ENCODE measurements at regions not wholly inside any gene's neighbourhood (a gene's known extent, or its start where the extent isn't known, plus 50 kb on each side); places are given as distances from the start of the nearest gene placed in this dataset.
A peak's percentile ranks its signal among the peaks of the same experiment; 100 is the strongest.

DNA sequence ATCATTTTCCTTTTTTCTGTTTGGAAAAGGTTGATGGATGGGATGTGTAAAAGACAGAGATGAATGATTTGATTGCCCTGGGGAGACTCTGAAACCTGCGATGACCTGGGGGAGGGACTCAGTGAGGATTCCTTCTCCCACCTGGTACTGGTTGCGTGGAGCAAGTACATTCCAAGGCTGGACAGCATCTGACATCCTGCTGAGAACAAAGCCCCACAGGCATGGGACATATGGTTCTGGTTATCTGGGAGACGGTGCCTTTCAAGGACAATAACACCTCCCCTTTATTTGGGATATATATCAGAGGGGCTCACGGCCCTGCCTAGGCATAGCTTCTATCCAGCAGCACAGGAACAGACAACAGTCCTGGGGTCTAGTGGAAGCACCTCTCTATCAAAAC, 527.8 kb downstream of the METTL15 start:
- no peaks in the 10 kb centered on the region for H3K4me1 Mint-ChIP-seq
- no peak for ATAC-seq (ENCODE audit: low read depth in 2 of 2)
- DNase-seq: no peak
- no peaks in the 10 kb centered on the region for H3K9me3 Mint-ChIP-seq
- no peaks in the 10 kb centered on the region for H3K27me3 Mint-ChIP-seq
- H3K4me3 Mint-ChIP-seq: no peak overlapping the region
- no peaks in the 10 kb centered on the region for H3K36me3 Mint-ChIP-seq
- no peak overlapping the region for H3K27ac Mint-ChIP-seq

DNA sequence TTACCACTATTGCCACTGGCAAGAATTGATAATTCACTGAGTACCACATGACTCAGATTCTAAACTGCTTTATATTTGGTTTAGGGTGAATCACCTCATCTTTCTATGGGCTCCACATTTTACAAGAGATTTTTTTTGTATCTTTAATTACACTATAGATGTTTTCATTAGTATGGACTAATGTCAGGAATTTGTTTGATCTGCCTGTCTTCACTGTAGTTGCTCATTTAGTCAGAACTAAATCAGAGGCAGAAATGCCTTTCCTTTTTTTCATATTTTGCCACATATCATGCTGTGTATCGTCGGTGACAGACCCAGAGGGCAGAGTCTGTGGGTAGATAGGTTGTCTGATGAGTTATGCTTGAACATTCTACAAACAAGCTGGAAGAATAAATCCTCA, 524.1 kb downstream of the METTL15 start:
- Mint-ChIP-seq H3K9me3 (peaks cover 0 to 5% (median 0%) of the 10 kb centered on the region in 7 donors), H3K4me3 (no peak overlapping the region), H3K27ac (no peak overlapping the region), H3K27me3 (no peaks in the 10 kb centered on the region), H3K36me3 (no peaks in the 10 kb centered on the region), H3K4me1 (no peaks in the 10 kb centered on the region)
- ATAC-seq (ENCODE audit: low read depth in 2 of 2): no peak
- no peak for DNase-seq

DNA sequence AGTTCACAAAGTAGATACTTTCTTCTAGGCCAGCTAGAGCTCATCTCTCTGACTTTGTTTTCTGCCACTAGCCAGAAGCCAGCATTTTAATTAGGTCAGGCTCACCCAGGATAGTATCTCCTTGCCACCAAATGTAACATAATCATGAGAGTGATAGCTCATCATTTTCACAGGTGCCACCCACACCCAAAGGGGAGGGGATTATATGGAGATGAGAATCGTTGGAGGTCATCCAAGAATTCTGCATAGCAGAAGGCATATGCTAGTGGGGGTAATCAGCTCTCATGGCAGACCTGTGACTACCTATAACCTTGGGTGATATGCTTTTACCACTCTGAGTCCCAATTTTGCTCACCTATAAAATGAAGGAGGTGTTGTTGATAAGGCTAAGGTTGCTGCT, 523.0 kb downstream of the METTL15 start:
- peaks cover 0 to 5% (median 0%) of the 10 kb centered on the region in 7 donors for H3K9me3 Mint-ChIP-seq

DNA sequence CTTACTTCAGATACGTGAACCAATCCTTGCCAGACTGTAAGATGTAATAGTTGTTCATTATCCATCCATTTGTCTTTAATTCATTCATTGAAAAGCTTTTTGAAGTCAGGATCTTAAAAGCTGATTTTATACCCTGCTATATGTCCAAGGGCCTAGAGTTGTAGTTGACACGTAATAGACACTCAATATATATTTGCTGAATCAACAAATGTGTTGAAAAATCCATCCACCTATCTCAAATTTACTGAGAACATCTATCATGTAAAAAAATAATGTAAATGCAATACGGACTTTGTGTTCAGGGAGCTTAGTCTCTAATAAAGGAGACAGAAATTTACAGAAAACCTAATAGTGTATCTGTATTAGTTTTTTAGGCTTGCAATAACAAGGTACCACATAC, 521.0 kb downstream of the METTL15 start:
- Mint-ChIP-seq H3K27me3 (no peaks in the 10 kb centered on the region), H3K36me3 (no peaks in the 10 kb centered on the region), H3K27ac (no peak overlapping the region), H3K9me3 (peaks cover 0 to 5% (median 0%) of the 10 kb centered on the region in 7 donors), H3K4me3 (no peak overlapping the region), H3K4me1 (no peaks in the 10 kb centered on the region)
- DNase-seq: no peak
- no peak for ATAC-seq (ENCODE audit: low read depth in 2 of 2)

More for the DNA sequence above, 523.0 kb downstream of the METTL15 start:
- H3K4me1 Mint-ChIP-seq: no peaks in the 10 kb centered on the region
- no peaks in the 10 kb centered on the region for H3K36me3 Mint-ChIP-seq
- no peaks in the 10 kb centered on the region for H3K27me3 Mint-ChIP-seq
- ATAC-seq (ENCODE audit: low read depth in 2 of 2) (no peak), DNase-seq (no peak)
- no peak overlapping the region for H3K27ac Mint-ChIP-seq
- H3K4me3 Mint-ChIP-seq: no peak overlapping the region

DNA sequence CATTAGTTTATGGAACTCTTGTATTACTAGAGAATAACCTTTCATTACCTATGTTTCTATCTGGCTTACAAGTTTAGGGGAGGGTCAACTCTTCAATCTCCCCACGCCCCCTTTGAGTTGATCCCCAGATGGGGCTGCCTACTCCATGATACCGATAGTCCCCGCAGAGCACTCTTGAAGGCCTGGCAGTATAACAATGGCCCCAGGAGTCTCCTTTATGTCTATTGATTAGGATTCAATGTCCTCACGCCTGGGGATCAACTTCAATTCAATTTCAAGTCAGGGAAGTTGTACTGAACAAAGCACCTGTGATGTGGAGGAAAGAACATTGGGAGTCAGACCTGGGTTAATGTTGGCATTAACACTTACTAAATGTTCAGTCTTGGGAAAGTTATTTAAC, 520.2 kb downstream of the METTL15 start:
- Mint-ChIP-seq H3K27me3 (no peaks in the 10 kb centered on the region), H3K9me3 (peaks cover 0 to 5% (median 0%) of the 10 kb centered on the region in 7 donors), H3K4me1 (no peaks in the 10 kb centered on the region), H3K4me3 (no peak overlapping the region), H3K36me3 (no peaks in the 10 kb centered on the region), H3K27ac (no peak overlapping the region)
- ATAC-seq (ENCODE audit: low read depth in 2 of 2): no peak
- no peak for DNase-seq

DNA sequence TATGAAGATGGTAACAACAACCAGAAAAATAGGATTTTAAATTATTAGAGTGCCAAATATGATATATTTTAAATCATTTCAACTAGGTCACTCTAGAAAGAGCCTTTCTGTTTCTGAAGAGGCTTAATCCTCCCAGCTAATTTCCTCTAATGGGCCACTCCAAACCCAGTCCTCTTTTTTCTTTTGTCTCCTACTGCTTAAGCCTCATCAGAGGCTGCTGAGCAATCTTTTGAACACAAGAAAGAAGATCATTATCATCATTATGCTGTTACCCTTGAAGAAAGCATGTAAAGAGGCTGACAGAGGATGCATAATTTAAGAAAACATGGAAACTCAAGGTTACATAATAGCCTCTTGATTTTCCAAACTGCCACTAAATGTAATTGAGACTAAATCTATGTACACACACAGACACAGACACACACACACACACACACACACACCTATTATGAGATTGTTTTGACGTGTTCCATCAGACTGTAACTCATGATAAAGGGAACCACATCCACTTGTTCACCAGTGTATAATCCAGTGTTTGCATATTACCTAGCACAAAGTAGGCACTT, 519.6 kb downstream of the METTL15 start:
- no peak for ATAC-seq (ENCODE audit: low read depth in 2 of 2)
- no peak for DNase-seq
- Mint-ChIP-seq H3K4me3 (no peak overlapping the region), H3K27me3 (no peaks in the 10 kb centered on the region), H3K36me3 (no peaks in the 10 kb centered on the region), H3K9me3 (peaks cover 0 to 6% (median 0%) of the 10 kb centered on the region in 7 donors), H3K4me1 (no peaks in the 10 kb centered on the region), H3K27ac (no peak overlapping the region)

DNA sequence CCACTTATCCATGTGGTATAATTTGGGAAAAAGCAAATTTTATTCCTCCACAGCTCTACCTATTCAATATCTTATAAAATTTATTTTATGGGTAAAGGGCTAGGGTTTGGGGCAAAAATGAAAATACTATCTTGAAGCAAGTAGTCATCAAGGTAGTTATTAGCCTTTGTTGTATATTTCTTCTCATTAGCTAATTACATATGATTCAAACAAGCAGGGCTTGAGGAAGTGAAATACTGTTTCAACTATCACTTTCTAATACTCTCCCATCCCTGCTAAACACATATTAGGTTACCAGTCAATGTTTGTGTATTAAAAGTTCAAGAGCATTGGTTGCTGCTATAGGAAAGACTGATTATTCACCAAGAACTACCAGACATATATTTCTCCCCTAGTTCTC, 517.3 kb downstream of the METTL15 start:
- DNase-seq (no peak), ATAC-seq (ENCODE audit: low read depth in 2 of 2) (no peak)
- Mint-ChIP-seq H3K27me3 (no peaks in the 10 kb centered on the region), H3K4me1 (no peaks in the 10 kb centered on the region), H3K4me3 (no peak overlapping the region), H3K36me3 (no peaks in the 10 kb centered on the region), H3K9me3 (peaks cover 0 to 8% (median 0%) of the 10 kb centered on the region in 7 donors), H3K27ac (no peak overlapping the region)

DNA sequence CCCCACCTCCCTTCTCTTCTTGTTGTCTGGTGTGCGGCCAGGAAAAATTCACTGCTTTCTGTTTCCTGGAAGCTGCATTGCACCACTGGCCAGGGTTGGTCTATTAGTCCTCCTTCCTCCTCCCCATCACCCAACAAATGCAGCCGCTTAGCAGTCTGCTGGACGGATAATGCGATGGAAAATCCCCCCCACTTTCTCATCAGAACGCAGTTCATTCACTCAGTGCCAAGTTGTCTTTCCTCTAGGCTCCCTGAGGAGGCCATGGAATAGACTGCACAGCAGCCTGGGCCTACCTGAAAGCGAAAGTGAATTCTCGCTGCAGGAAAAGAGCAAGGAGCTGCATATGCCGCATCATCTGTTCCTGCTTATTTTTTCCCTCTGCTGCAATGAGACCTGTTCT, 513.6 kb downstream of the METTL15 start:
- H3K36me3 Mint-ChIP-seq: no peaks in the 10 kb centered on the region
- no peak overlapping the region for H3K4me3 Mint-ChIP-seq
- no peak overlapping the region for H3K27ac Mint-ChIP-seq
- no peak for ATAC-seq (ENCODE audit: low read depth in 2 of 2)
- no peak for DNase-seq
- no peaks in the 10 kb centered on the region for H3K27me3 Mint-ChIP-seq
- no peaks in the 10 kb centered on the region for H3K4me1 Mint-ChIP-seq
- H3K9me3 Mint-ChIP-seq: peaks cover 0 to 5% (median 0%) of the 10 kb centered on the region in 7 donors

DNA sequence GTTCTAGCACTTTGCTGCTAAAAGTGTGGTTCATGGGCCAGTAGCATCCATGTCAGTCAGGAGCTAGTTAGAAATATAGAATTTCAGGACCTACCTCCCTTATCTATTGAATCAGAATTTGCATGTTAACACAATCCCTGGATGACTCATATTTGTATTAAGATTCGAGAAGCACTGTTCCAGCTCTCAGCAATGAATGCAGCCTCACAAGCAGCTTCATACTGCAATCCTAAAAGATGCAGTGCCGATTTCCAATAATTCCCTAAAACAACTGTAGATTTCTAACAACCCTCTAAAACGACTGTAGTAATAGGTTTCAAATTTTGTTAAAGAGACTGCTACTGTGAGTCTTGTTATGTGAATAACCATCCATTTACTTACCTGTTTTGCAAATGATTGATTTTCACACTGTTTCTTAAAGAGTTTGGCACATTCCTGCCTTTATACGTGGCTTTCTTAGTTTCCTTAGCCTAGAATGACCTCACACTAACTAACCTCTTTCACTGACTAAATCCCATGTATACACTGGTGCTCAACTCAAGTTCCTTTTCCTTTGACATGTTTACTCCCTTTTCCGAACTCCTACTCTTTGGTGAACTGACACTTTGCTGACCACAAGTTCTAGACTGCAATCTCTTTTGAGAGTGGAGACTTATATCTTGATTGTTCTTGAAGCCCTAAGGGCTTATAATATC, 511.8 kb downstream of the METTL15 start:
- H3K4me1 Mint-ChIP-seq: no peaks in the 10 kb centered on the region
- no peak overlapping the region for H3K27ac Mint-ChIP-seq
- H3K36me3 Mint-ChIP-seq: no peaks in the 10 kb centered on the region
- peaks cover 0 to 5% (median 0%) of the 10 kb centered on the region in 7 donors for H3K9me3 Mint-ChIP-seq
- H3K27me3 Mint-ChIP-seq: no peaks in the 10 kb centered on the region
- ATAC-seq (ENCODE audit: low read depth in 2 of 2): no peak
- no peak for DNase-seq
- H3K4me3 Mint-ChIP-seq: no peak overlapping the region

DNA sequence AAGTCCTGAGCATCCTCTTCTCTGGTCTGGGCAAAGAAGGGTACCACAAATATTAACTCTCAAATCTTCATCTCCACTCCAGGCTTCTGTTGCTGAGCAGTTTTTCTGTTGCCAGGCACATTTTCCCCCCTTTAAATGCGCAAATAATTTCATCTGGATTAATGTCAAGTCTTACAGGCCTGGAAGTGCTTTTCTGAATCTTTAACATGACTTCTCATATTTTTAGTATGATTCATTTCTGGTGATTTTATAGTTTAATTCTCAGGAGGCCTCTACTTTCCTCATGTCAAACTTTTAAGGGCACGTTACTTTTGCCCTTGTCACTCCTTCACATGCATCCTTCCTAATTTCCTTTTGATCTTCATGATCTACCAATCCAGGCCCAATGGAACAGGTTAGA, 510.2 kb downstream of the METTL15 start:
- no peak for DNase-seq
- no peaks in the 10 kb centered on the region for H3K4me1 Mint-ChIP-seq
- no peak for ATAC-seq (ENCODE audit: low read depth in 2 of 2)
- peaks cover 0 to 5% (median 2%) of the 10 kb centered on the region in 7 donors for H3K9me3 Mint-ChIP-seq
- H3K4me3 Mint-ChIP-seq: no peak overlapping the region
- no peak overlapping the region for H3K27ac Mint-ChIP-seq
- no peaks in the 10 kb centered on the region for H3K36me3 Mint-ChIP-seq
- no peaks in the 10 kb centered on the region for H3K27me3 Mint-ChIP-seq

DNA sequence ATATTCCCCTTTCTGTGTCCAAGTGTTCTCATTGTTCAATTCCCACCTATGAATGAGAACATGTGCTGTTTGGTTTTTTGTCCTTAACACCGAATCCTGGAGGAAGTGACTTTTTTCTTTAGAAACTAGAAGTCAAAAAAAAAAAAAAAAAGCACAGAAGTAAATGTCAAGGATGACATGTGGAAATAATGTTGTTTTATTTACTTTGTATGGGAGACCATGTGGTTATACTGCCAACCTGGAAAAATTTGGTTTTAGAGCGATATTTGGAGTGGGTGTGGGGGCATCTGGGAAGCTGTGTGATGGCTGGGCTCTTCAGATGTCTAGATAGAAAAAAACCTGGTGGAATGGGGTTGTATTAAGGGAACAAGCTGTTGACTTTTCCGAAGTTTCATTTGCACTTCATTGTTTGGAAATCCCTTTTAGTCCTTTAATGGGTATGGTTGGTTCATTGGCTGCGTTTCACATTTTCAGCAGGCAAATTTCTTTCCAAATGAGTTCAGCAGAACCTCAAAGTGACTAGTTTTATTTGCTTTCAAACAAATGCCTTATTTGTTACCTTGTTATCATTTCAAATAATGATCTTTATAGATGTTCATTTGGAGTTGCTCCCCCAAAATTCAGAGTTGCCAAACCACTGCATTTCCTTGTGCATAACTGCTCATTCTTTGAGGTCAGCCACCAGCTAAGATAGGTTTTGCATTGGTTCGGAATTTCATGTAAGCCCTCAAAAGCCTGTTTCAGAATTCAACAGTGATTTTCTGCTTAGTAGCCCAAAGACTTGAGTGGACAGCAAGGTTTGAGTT, 508.2 kb downstream of the METTL15 start:
- no peaks in the 10 kb centered on the region for H3K36me3 Mint-ChIP-seq
- H3K4me1 Mint-ChIP-seq: no peaks in the 10 kb centered on the region
- peaks cover 0 to 3% (median 0%) of the 10 kb centered on the region in 7 donors for H3K9me3 Mint-ChIP-seq
- H3K27ac Mint-ChIP-seq: no peak overlapping the region
- DNase-seq (no peak), ATAC-seq (ENCODE audit: low read depth in 2 of 2) (no peak)
- H3K4me3 Mint-ChIP-seq: no peak overlapping the region
- H3K27me3 Mint-ChIP-seq: no peaks in the 10 kb centered on the region

DNA sequence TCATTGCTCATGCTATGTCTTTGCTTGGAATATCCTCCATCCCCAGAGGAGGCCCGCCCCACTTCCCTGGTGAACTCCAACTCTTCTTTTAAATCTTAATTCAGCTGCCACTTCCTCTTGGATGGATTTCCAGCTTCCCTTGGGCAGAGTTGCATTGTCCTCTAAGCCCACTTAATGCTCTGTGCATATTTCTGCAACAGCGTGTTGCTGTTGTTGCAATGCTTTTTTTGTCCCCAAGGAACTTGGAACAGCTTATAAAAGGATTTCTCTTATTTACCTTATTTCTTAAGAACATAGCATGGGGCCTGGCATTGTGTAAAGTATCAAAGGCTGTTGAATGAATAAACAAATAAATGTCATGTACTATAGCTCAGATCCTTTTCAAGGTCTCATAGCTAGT, 507.4 kb downstream of the METTL15 start:
- no peak for ATAC-seq (ENCODE audit: low read depth in 2 of 2)
- Mint-ChIP-seq H3K4me3 (no peak overlapping the region), H3K36me3 (no peaks in the 10 kb centered on the region), H3K9me3 (peaks cover 0 to 4% (median 0%) of the 10 kb centered on the region in 7 donors), H3K27me3 (no peaks in the 10 kb centered on the region), H3K4me1 (no peaks in the 10 kb centered on the region), H3K27ac (peak overlapping the region in 1 of 6 donors; percentile 10)
- no peak for DNase-seq

DNA sequence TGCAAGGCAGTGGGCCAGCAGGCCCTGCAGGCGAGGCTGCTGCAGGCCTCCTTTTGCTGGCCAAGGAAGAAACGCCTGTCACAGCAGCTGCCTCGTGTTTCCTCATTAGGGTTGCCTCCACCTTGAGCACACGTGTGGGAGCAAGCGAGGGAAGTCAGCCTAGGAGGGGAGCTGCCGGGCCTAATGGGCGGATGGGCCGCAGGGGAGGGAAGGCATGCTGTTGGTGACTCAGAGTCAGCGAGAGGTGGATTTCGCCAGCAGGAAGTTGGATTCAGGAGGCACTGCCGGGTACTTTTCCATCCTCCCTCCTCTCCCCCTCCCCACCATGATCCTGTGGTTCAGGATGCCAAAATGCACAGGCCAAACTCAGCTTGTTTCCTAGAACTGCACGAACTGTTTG, 498.7 kb downstream of the METTL15 start:
- Mint-ChIP-seq H3K27ac (no peak overlapping the region), H3K4me3 (no peak overlapping the region), H3K36me3 (no peaks in the 10 kb centered on the region), H3K27me3 (peaks cover 0 to 4% (median 0%) of the 10 kb centered on the region in 3 donors), H3K9me3 (peaks cover 0 to 17% (median 2%) of the 10 kb centered on the region in 7 donors), H3K4me1 (no peaks in the 10 kb centered on the region)
- ATAC-seq (ENCODE audit: low read depth in 2 of 2) (no peak), DNase-seq (no peak)

DNA sequence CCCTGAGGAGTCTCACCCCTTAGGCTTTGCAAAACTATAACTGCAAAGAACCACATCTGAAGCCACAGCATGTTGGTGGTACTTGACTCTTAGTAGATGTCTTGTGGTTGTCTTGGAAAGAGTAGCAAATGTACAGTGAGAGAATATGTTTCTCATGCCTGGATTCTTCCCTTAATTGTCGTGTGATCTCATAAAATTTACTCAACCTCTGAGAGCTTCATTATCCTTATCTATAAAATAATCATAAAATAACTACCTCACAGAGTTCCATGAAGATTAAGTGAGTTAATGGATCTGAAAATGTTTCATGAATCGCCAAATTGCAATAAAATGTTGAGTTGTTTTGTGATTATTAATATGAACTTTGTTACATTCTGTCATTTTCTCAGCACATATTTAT, 491.5 kb downstream of the METTL15 start:
- Mint-ChIP-seq H3K36me3 (no peaks in the 10 kb centered on the region), H3K4me3 (no peak overlapping the region), H3K27ac (no peak overlapping the region), H3K27me3 (no peaks in the 10 kb centered on the region), H3K9me3 (peaks cover 0 to 13% (median 0%) of the 10 kb centered on the region in 7 donors), H3K4me1 (no peaks in the 10 kb centered on the region)
- DNase-seq (no peak), ATAC-seq (ENCODE audit: low read depth in 2 of 2) (no peak)
